ENCODE measurements at regions not wholly inside any gene's neighbourhood (a gene's known extent, or its start where the extent isn't known, plus 50 kb on each side); places are given as distances from the start of the nearest gene placed in this dataset.

GRCh38 chr12:125193376-125194152 lies 128.3 kb downstream of the AACS start:
- no peak for DNase-seq (ENCODE audit: low spot score)

DNA sequence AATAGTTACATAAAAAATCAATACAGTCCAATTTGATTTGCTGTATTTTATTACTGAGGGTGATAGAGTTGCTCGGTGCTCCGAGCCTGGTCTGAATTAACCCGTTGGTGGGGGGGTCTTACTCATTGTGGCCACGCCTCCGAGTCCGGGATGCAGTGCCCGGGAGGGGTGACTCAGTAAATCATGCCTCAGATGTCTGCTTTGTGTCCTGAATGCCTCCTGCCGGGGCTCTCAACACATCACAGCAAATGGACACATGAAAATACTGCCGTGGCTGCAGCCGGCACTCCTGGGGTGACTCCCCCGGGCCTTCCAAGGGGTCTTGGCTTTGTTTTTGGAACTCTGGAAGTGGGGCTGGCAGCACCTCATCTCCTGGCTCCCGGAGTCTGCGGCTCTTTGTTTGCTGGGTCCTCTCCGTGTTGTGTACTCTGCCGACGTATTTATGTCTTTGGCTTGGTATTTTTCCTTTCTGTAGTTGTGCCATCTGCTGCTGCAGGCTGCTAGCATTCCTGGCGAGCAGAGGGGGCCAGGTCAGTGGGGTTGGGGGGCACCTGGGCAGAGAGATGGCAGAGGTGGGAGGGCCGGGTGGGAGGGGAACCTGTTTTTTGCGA lies 129.0 kb downstream of the AACS start:
- no peak for DNase-seq (ENCODE audit: low spot score)

GRCh38 chr12:125194987-125195386 lies 129.8 kb downstream of the AACS start:
- DNase-seq (ENCODE audit: low spot score) = no peak

DNA sequence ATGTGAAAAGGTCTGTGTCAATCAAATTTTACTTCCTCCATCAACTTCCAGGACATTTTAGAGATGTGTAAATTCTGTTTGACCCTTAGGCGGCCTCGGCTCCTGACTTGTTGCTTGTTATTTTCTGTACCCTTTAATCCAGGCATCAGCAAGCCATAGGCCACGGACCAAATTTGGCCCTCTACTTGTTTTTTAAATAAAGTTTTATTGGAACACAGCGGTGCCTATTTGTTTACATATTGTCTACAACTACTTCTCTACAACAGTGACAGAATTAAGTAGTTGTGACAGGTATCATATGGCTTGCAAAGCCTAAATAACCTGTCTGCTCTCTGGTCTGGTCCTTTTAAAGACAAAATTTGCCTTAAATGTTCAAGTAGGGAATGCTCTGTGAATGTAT lies 132.1 kb downstream of the AACS start:
- no peak for DNase-seq (ENCODE audit: low spot score)

GRCh38 chr12:125198652-125199051 lies 133.4 kb downstream of the AACS start:
- no peak for DNase-seq (ENCODE audit: low spot score)

DNA sequence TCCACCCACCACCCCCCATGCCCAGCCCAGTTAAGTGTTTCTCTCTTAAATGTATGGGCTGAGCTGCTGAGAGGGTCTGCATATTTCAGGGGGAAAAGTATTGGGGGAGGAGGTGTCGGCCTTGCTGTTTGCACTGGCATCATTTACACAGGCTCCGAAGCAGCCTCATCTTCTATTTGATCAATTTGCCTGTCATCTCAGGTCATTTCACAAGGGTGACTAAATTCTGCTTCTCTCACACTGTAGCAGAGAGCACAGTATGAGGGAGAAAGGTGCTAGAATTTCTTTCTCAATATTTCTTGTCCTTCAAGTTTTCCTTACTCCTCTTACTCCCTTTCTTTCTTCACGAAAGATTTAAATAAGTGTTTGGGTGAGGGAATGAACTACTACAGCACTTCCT lies 135.9 kb downstream of the AACS start:
- DNase-seq (ENCODE audit: low spot score) = no peak

- DNase-seq (ENCODE audit: low spot score) = no peak
These were observed 136.7 kb downstream of the AACS start for GRCh38 chr12:125201940-125202339.

GRCh38 chr12:125202421-125202820 lies 137.2 kb downstream of the AACS start:
- no peak for DNase-seq (ENCODE audit: low spot score)

DNA sequence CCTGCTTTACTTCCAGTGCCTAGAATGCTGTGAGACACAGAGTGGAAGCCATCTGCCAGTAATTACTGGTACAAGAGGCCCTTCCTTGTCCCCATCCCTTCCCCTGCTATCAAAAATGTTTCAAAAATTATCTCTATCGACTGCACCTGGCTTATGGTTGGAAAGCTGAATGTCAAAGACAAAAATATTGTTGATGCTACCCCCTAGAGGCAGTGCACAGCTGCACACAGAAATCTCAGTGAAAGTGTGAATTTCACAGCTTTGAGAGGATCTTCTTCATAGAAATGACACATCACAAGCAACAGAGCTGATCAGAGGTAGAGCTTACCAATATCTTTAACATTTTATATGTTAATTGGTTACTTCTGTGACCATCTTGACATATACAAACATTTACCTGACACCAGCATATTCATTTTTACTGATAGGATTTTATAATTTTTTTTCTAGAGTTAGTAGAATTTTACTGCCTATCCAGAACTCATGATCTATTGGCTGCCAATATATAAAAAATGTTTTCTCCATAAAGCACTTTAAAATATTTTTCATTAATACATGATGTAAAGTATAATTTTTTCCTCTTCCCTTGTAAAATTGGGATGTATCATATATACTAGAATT lies 138.0 kb downstream of the AACS start:
- DNase-seq (ENCODE audit: low spot score) = peak; percentile 33

DNA sequence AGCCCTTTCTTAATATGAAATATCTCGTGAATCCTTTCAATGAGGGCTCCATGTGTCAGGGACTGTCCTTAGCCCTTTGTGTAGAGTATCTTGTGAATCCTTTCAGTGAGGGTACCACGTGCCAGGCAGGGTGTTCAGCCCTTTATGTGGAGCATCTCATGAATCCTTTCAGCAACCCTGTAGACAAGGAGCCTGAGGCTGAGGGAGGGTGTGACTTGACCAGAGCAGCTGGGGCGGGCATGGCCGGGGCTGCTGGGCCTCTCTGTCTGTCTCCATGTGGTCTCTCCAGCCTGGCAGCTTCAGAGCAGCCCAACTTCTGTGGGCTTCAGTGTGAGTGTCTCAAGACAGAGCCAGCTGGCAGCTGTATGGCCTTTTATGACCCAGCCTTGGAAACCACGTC lies 140.2 kb downstream of the AACS start:
- no peak for DNase-seq (ENCODE audit: low spot score)

- DNase-seq (ENCODE audit: low spot score) = no peak
These were observed 141.5 kb downstream of the AACS start for GRCh38 chr12:125206711-125207110.

DNA sequence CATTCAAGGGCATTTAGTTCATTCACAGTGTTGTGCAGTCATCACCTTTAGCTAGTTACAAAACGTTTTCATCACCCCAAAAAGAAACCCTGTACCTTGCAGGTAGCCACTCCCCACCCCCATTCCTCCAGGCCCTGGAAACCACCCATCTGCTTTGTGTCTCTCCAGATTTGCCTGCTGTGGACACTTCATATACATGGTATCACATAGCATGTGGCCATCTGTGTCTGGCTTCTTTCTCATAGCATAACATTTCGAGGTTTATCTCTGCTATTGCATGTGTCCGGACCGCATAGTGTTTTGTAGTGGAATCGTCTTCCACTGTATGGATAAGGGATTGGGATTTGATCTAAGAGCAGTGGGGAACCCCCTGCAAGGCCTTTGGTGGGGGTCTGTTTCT lies 143.1 kb downstream of the AACS start:
- no peak for DNase-seq (ENCODE audit: low spot score)

- no peak for DNase-seq (ENCODE audit: low spot score)
These were observed 143.7 kb downstream of the AACS start for GRCh38 chr12:125208942-125209341.

DNA sequence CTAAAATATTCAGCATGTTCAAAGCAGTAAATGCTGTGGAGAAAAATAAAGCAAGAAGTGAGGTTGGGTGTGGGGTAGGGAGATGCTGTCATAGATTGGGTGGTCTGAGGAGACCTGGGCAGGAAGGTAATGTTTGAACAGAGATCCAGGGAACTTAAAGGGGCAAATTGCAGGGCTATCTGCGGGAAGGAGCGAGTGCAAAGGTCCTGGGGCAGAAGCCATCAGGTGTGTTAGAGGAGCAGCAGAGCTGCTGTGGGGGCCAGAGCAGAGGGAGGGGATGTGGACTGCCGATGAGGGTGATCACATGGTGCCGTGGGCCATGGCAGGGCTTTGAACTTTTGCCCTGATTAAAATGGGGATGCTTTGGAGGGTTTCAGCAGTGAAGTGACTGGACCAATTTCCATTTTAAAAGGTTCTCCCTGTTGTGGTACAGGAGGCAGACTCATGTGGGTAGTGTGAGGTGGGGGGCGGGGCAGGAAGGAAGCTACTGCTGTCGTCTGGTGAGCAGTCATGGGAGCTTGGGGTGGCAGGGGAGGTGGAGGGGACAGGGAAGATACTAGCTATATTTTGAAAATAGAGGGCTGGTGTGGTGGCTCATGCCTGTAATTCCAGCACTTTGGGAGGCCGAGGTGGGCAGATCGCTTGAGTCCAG lies 145.0 kb downstream of the AACS start:
- DNase-seq (ENCODE audit: low spot score) = no peak

GRCh38 chr12:125211464-125211863 lies 146.2 kb downstream of the AACS start:
- no peak for DNase-seq (ENCODE audit: low spot score)

GRCh38 chr12:125214289-125214688 lies 149.1 kb downstream of the AACS start:
- no peak for DNase-seq (ENCODE audit: low spot score)

- no peak for DNase-seq (ENCODE audit: low spot score)
These were observed 151.5 kb downstream of the AACS start for GRCh38 chr12:125216756-125217155.

- DNase-seq (ENCODE audit: low spot score) = no peak
These were observed 152.1 kb downstream of the AACS start for GRCh38 chr12:125217308-125217707.

DNA sequence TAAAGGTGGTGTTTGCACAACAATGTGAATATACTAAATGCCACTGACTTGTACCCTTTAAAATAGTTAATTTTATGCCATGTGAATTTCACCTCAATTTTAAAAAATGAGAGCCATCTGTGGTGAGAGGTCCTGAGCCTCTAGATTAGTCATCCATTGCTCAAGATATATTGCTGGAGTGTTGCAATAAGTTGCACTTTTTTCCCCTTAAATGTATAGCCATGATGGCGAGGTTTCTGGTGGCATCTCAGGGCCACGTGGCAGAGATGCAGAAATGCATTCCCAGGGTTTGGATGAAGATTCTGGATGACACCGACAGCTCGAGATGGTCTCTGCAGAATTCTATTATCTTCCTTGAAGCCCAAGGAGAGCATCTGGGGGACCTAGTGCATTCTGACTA lies 153.7 kb downstream of the AACS start:
- no peak for DNase-seq (ENCODE audit: low spot score)

GRCh38 chr12:125220404-125221273 lies 155.4 kb downstream of the AACS start:
- no peak for DNase-seq (ENCODE audit: low spot score)

- DNase-seq (ENCODE audit: low spot score) = no peak
These were observed 156.4 kb downstream of the AACS start for GRCh38 chr12:125221602-125222001.

- DNase-seq (ENCODE audit: low spot score) = no peak
These were observed 157.6 kb downstream of the AACS start for GRCh38 chr12:125222876-125223275.
